Activated CD8-positive, alpha-beta memory T cell treated with anti-CD3 and anti-CD28 coated beads for 48 hours (primary cell): ENCODE measurements at regions not wholly inside any gene's neighbourhood (a gene's known extent, or its start where the extent isn't known, plus 50 kb on each side); places are given as distances from the start of the nearest gene placed in this dataset.
"Not testable (repeated sequence)": the region's sequence is repeated elsewhere in the genome, so short reads cannot be mapped to it uniquely, and the experiment has no call there.

Source experiments
- DNase-seq, 3 experiments: peaks; one replicate each; pipeline ENCODE4 v3.0.0-alpha.2; 2020; ENCODE audit warnings: low read depth in 2 of 3, low spot score in 2 of 3

GRCh38 chr13:23087880-23088279 is 92.9 kb upstream of the SGCG start:
- no peak for DNase-seq

- DNase-seq: no peak
Measured at GRCh38 chr13:23098161-23098907, 82.4 kb upstream of the SGCG start.

GRCh38 chr13:23105051-23105450 is 75.7 kb upstream of the SGCG start:
- no peak for DNase-seq

DNA sequence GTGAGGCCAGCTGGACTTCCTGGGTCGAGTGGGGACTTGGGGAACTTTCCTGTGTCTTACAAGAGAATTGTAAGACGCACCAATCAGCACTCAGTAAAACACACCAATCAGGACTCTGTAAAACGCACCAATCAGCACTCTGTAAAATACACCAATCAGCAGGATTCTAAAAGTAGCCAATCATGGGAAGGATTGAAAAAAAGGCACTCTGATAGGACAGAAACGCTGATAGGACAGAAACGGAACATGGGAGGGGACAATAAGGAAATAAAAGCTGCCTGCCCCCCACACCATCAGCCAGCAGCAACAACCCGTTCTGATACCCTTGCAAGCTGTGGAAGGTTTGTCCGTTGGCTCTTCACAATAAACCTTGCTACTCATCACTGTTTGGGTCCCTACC is 73.1 kb upstream of the SGCG start:
- no peak for DNase-seq

GRCh38 chr13:23119131-23119530 is 61.6 kb upstream of the SGCG start:
- no peak for DNase-seq

DNA sequence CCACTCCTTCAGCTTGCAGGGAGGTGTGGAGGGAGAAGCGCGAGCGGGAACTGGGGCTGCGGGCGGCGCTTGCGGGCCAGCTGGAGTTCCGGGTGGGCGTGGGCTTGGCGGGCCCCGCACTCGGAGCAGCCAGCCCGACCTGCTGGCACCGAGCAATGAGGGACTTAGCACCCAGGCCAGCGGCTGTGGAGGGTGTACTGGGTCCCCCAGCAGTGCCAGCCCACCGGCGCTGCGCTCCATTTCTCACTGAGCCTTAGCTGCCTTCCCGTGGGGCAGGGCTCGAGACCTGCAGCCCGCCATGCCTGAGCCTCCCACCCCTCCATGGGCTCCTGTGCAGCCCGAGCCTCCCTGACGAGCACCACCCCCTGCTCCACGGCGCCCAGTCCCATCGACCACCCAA is 53.2 kb upstream of the SGCG start:
- DNase-seq: not testable (repeated sequence)

DNA sequence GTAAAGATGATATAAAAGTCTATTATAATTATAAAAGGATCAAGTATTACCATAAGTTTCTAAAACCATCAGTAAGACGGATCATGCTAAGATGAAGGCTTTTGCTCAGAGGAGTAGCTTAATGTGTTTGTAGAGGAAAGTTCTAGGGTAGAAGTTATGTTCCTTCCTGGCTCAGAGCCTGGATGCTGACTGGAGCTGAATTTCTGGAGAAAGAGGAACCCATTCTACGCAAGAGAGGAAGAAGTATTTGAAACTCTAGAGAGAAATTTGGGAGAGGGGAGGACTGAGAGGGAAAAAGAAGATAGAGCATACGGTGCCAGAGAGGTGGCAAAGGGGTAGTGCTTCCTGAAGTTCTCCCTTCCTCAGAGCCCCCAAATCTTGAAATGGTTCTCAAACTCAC is 51.4 kb upstream of the SGCG start:
- no peak for DNase-seq
